Upper lobe of right lung (tissue), 1 donor: ENCODE measurements at regions not wholly inside any gene's neighbourhood (a gene's known extent, or its start where the extent isn't known, plus 50 kb on each side); places are given as distances from the start of the nearest gene placed in this dataset.

Experiments
- ATAC-seq: fragments of 200-7000 bp; cut with Tn5 transposase; one replicate; pipeline ENCODE4 v1.9.1; 2020; ENCODE audit warnings: mild to moderate bottlenecking, moderate library complexity
- DNase-seq: peaks from one replicate; pipeline ENCODE4 v3.0.0-alpha.2; 2020
- H3K27ac ChIP-seq: fragments of 200-600 bp; one replicate; pipeline ENCODE4 v1.8.0; 2022
- H3K27me3 ChIP-seq: fragments of 200-600 bp; one replicate; pipeline ENCODE4 v1.8.0; 2022; ENCODE audit warnings: mild to moderate bottlenecking
- H3K36me3 ChIP-seq: fragments of 200-600 bp; one replicate; pipeline ENCODE4 v1.8.0; 2022
- H3K4me1 ChIP-seq: fragments of 200-600 bp; one replicate; pipeline ENCODE4 v1.8.0; 2022
- H3K4me3 ChIP-seq: fragments of 200-600 bp; one replicate; pipeline ENCODE4 v1.8.0; 2022; ENCODE audit warnings: mild to moderate bottlenecking
- H3K9me3 ChIP-seq: fragments of 200-600 bp; one replicate; pipeline ENCODE4 v1.8.0; 2022
- intact Hi-C: fragments of 100-400 bp; cut with DNase I; formaldehyde crosslinking; loops from one replicate; pipeline ENCODE4 v1.11.0; 2022
- TF ChIP-seq, protein P1 (sequence below): fragments of 200-600 bp; IDR thresholded peaks from one replicate; pipeline ENCODE4 v1.8.0; 2022; ENCODE audit warnings: antibody characterized with exemption
- donor health status: DM: no; HTN: yes; CAD: no; lungs with severe emphysema.

DNA sequence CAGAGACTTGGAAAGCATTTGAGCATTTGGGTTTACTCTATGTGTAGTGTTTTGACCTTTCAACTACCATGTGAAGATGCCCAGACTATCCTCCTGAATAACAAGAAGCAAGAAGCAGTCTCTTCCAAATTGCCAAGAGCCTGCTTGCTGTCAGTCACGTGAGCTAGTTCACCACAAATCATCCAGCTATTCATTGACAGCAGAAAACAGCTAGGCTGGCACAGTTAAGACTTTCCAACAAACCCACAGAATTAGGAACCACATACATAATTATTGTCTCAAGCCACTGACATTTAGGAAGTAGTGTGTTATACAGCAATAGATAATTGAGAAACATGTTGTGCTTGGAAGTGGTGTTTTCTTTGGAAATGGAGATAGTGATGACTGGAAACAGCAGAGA lies 1652.0 kb downstream of the NCAM2 start:
- intact Hi-C loops, result no loop called here
- no peaks in the 10 kb centered on the region for H3K36me3 ChIP-seq
- no peak for ATAC-seq

DNA sequence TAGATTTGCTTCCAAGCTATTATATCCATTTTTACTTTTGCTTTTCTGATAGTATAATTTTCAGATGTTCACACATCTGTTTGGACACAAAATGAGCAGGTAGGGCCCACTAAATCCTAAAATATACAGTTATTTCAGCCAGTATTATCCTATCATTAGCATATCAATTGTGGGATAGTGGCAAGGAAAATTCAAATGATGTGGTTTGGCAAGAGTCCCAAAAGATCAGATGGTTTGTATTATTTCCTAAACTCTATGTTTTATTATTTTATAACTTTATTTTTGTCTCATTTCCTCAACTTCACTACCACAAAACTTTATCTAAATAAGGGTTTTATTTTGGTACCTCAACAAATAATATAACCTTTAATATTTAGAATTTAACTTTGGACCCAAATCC lies 1659.6 kb downstream of the NCAM2 start:
- Histone ChIP-seq H3K4me1 (no peaks in the 10 kb centered on the region), H3K4me3 (no peak overlapping the region), H3K9me3 (no peaks in the 10 kb centered on the region), H3K27ac (no peak overlapping the region), H3K36me3 (no peaks in the 10 kb centered on the region), H3K27me3 (no peaks in the 10 kb centered on the region)
- TF ChIP-seq, protein P1, sequence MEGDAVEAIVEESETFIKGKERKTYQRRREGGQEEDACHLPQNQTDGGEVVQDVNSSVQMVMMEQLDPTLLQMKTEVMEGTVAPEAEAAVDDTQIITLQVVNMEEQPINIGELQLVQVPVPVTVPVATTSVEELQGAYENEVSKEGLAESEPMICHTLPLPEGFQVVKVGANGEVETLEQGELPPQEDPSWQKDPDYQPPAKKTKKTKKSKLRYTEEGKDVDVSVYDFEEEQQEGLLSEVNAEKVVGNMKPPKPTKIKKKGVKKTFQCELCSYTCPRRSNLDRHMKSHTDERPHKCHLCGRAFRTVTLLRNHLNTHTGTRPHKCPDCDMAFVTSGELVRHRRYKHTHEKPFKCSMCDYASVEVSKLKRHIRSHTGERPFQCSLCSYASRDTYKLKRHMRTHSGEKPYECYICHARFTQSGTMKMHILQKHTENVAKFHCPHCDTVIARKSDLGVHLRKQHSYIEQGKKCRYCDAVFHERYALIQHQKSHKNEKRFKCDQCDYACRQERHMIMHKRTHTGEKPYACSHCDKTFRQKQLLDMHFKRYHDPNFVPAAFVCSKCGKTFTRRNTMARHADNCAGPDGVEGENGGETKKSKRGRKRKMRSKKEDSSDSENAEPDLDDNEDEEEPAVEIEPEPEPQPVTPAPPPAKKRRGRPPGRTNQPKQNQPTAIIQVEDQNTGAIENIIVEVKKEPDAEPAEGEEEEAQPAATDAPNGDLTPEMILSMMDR, result no peak
- ATAC-seq (no peak), DNase-seq (no peak)
- intact Hi-C loops, result no loop called here

More for the DNA sequence above, 1652.0 kb downstream of the NCAM2 start:
- no peak for DNase-seq
- Histone ChIP-seq H3K4me3 (no peak overlapping the region), H3K4me1 (no peaks in the 10 kb centered on the region), H3K27me3 (no peaks in the 10 kb centered on the region), H3K27ac (no peak overlapping the region), H3K9me3 (no peaks in the 10 kb centered on the region)
- TF ChIP-seq, protein P1, result no peak

DNA sequence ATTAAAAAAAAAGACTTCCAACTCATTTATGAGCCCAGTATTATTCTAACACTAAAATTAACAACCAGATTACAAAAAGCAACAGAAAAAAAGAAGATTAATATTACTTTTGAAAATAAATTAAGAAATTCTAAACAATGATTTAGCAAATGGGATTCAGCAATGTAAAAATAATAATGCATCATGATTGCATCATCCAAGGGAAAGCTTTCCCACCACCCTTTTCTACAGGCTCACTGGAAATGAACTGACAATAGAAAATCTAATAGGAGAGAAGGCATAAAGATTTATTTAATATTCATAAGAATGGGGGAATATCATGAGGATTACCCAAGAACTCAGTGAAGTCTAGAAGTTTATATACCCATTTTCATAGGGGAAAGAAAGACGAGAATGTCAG lies 1671.9 kb downstream of the NCAM2 start:
- intact Hi-C loops, result no loop called here
- Histone ChIP-seq H3K27me3 (no peaks in the 10 kb centered on the region), H3K4me1 (no peaks in the 10 kb centered on the region), H3K36me3 (no peaks in the 10 kb centered on the region), H3K27ac (no peak overlapping the region), H3K9me3 (no peaks in the 10 kb centered on the region), H3K4me3 (no peak overlapping the region)
- DNase-seq (no peak), ATAC-seq (no peak)
- TF ChIP-seq, protein P1, result no peak

DNA sequence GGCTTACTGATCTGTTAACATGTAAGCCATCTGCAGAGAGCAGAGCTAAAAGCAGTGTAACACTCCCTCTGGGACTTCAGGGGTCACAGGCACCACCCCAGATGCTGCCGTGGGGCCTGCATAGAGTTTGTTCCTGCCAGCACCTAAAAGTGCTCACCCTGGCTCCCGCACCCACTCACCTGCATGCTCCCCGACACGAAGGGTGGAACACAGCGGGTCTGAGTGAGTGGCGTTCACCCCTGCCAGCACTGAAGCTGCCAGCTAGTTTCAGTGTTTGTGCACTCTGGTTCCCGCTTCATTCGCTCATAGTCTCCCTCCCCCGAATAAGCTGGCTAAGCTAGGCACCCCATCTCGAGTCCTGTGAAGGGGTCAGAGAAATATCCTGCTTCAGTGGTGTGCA lies 1681.0 kb downstream of the NCAM2 start:
- no peak for ATAC-seq
- intact Hi-C loops, result no loop called here
- TF ChIP-seq, protein P1, result no peak

DNA sequence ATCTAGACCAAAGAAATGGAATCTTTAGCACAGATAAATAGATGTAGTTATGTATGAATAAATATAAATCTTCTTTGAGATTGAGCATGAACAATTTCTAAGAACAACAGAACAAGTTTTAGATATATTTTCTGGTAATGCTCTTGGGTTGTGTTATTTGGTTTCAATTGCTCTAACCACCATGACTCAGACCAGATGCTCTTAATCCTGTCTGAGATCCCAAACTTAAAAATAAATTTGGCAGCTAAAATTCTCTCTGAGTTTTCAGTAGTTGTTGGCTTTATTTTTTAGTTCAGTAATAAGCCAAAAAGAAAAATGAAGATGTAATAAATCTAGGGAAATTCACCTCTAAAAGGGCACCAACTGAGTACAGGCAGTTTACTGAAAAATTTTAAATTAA lies 1693.4 kb downstream of the NCAM2 start:
- H3K36me3 ChIP-seq, result no peaks in the 10 kb centered on the region
- H3K4me1 ChIP-seq, result no peaks in the 10 kb centered on the region
- peaks cover 5% of the 10 kb centered on the region for H3K9me3 ChIP-seq
- intact Hi-C loops, result no loop called here
- no peaks in the 10 kb centered on the region for H3K27me3 ChIP-seq
- ATAC-seq (no peak), DNase-seq (no peak)
- no peak overlapping the region for H3K27ac ChIP-seq
- no peak overlapping the region for H3K4me3 ChIP-seq
- TF ChIP-seq, protein P1, result no peak

More for the DNA sequence above, 1681.0 kb downstream of the NCAM2 start:
- DNase-seq, result no peak
- no peaks in the 10 kb centered on the region for H3K27me3 ChIP-seq
- H3K4me3 ChIP-seq, result no peak overlapping the region
- H3K36me3 ChIP-seq, result no peaks in the 10 kb centered on the region
- H3K27ac ChIP-seq, result no peak overlapping the region
- peaks cover 3% of the 10 kb centered on the region for H3K9me3 ChIP-seq
- no peaks in the 10 kb centered on the region for H3K4me1 ChIP-seq

DNA sequence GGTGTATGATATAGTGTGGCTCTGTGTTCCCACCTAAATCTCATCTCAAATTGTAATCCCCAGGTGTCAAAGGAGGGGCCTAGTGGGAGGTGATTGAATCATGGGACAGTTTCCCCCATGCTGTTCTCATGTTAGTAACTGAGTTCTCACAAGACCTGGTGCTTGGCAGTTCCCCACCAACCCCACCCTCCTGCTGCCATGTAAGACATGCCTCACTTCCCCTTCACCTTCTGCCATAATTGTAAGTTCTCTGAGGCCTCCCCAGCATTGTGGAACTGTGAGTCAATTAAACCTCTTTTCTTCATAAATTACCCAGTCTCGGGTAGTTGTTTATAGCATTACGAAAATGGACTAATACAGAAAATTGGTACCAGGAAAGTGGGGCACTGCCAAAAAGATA lies 1705.3 kb downstream of the NCAM2 start:
- Histone ChIP-seq H3K36me3 (no peaks in the 10 kb centered on the region), H3K27me3 (no peaks in the 10 kb centered on the region), H3K27ac (no peak overlapping the region), H3K4me1 (no peaks in the 10 kb centered on the region), H3K4me3 (no peak overlapping the region), H3K9me3 (no peaks in the 10 kb centered on the region)
- ATAC-seq (no peak), DNase-seq (no peak)
- TF ChIP-seq, protein P1, result no peak
- intact Hi-C loops, result no loop called here
